Glutamatergic neuron (in vitro differentiated cells): ENCODE measurements at regions not wholly inside any gene's neighbourhood (a gene's known extent, or its start where the extent isn't known, plus 50 kb on each side); places are given as distances from the start of the nearest gene placed in this dataset.

ENCODE experiments used
- DNase-seq: peaks from one replicate; pipeline ENCODE4 v3.0.0; 2022
- H3K27ac Mint-ChIP-seq: one replicate; pipeline ENCODE4 v1.8.0; 2020; ENCODE audit warnings: mild to moderate bottlenecking, mixed read lengths, inconsistent platforms; ENCODE audit not compliant: unreplicated experiment
- H3K27me3 Mint-ChIP-seq: one replicate; pipeline ENCODE4 v1.8.0; 2020; ENCODE audit warnings: mild to moderate bottlenecking, moderate library complexity, mixed read lengths, inconsistent platforms; ENCODE audit not compliant: unreplicated experiment
- H3K36me3 Mint-ChIP-seq: one replicate; pipeline ENCODE4 v1.8.0; 2020; ENCODE audit warnings: mild to moderate bottlenecking, mixed read lengths, inconsistent platforms; ENCODE audit not compliant: unreplicated experiment
- H3K4me1 Mint-ChIP-seq: one replicate; pipeline ENCODE4 v1.8.0; 2020; ENCODE audit warnings: mild to moderate bottlenecking, low read depth, mixed read lengths, inconsistent platforms; ENCODE audit not compliant: unreplicated experiment
- H3K4me3 Mint-ChIP-seq: one replicate; pipeline ENCODE4 v1.8.0; 2020; ENCODE audit warnings: mild to moderate bottlenecking, mixed read lengths, inconsistent platforms; ENCODE audit not compliant: unreplicated experiment
- H3K9me3 Mint-ChIP-seq: one replicate; pipeline ENCODE4 v1.8.0; 2020; ENCODE audit warnings: mild to moderate bottlenecking, moderate library complexity, mixed read lengths, inconsistent platforms; ENCODE audit not compliant: unreplicated experiment
- CTCF ChIP-seq: fragments of 200-600 bp; sonication (generic); IDR thresholded peaks from one replicate; pipeline ENCODE4 v1.5.0; 2021; ENCODE audit not compliant: partially characterized antibody, unreplicated experiment

GRCh38 chr5:50927953-50928352 is 261.5 kb downstream of the PARP8 start:
- H3K27me3 Mint-ChIP-seq = peaks cover 2% of the 10 kb centered on the region
- no peaks in the 10 kb centered on the region for H3K4me1 Mint-ChIP-seq

GRCh38 chr5:50929174-50929573 is 262.7 kb downstream of the PARP8 start:
- DNase-seq = no peak
- no peaks in the 10 kb centered on the region for H3K4me1 Mint-ChIP-seq
- no peak for TF ChIP-seq CTCF
- no peak overlapping the region for H3K4me3 Mint-ChIP-seq
- peaks cover 2% of the 10 kb centered on the region for H3K27me3 Mint-ChIP-seq
- no peaks in the 10 kb centered on the region for H3K9me3 Mint-ChIP-seq
- no peak overlapping the region for H3K27ac Mint-ChIP-seq
- no peaks in the 10 kb centered on the region for H3K36me3 Mint-ChIP-seq

More at GRCh38 chr5:50927953-50928352, 261.5 kb downstream of the PARP8 start:
- no peak for TF ChIP-seq CTCF
- Mint-ChIP-seq H3K9me3 (no peaks in the 10 kb centered on the region), H3K27ac (no peak overlapping the region), H3K36me3 (no peaks in the 10 kb centered on the region), H3K4me3 (no peak overlapping the region)
- no peak for DNase-seq

GRCh38 chr5:50934343-50934742 is 267.9 kb downstream of the PARP8 start:
- Mint-ChIP-seq H3K36me3 (no peaks in the 10 kb centered on the region), H3K4me1 (no peaks in the 10 kb centered on the region), H3K4me3 (no peak overlapping the region), H3K27ac (no peak overlapping the region), H3K27me3 (no peaks in the 10 kb centered on the region), H3K9me3 (no peaks in the 10 kb centered on the region)
- TF ChIP-seq CTCF = no peak
- no peak for DNase-seq

GRCh38 chr5:50945139-50945538 is 278.7 kb downstream of the PARP8 start:
- no peak for DNase-seq
- no peaks in the 10 kb centered on the region for H3K27me3 Mint-ChIP-seq
- H3K4me1 Mint-ChIP-seq = no peaks in the 10 kb centered on the region
- peaks cover 8% of the 10 kb centered on the region for H3K36me3 Mint-ChIP-seq
- no peak overlapping the region for H3K4me3 Mint-ChIP-seq
- TF ChIP-seq CTCF = no peak
- no peak overlapping the region for H3K27ac Mint-ChIP-seq
- H3K9me3 Mint-ChIP-seq = peaks cover 4% of the 10 kb centered on the region

GRCh38 chr5:50947906-50948683 is 281.7 kb downstream of the PARP8 start:
- Mint-ChIP-seq H3K4me1 (no peaks in the 10 kb centered on the region), H3K9me3 (peaks cover 2% of the 10 kb centered on the region), H3K27ac (no peak overlapping the region), H3K27me3 (no peaks in the 10 kb centered on the region), H3K4me3 (no peak overlapping the region), H3K36me3 (peaks cover 8% of the 10 kb centered on the region)
- DNase-seq = no peak
- no peak for TF ChIP-seq CTCF
